ENCODE measurements at regions not wholly inside any gene's neighbourhood (a gene's known extent, or its start where the extent isn't known, plus 50 kb on each side); places are given as distances from the start of the nearest gene placed in this dataset.

- no peaks in the 10 kb centered on the region for H3K9me3 ChIP-seq (ENCODE audit: low read depth, low read length)
- no peak for TF ChIP-seq POLR2AphosphoS5 (IDR thresholded peaks at IDR 0.05; ENCODE audit: borderline replicate concordance, low read depth, low read length)
- TF ChIP-seq FOXP2 (optimal IDR thresholded peaks at IDR 0.05; ENCODE audit: control extremely low read depth, extremely low read length, insufficient read depth), result no peak
- TF ChIP-seq EZH2 (IDR thresholded peaks at IDR 0.05), result no peak
- no peaks in the 10 kb centered on the region for H3K36me3 ChIP-seq (ENCODE audit: insufficient read depth, low read length)
- no peak overlapping the region for H3K27ac ChIP-seq
- no peak for DNase-seq (ENCODE audit: low read depth, low spot score)
- no peak overlapping the region for H3K9ac ChIP-seq (ENCODE audit: insufficient read length)
- H3K4me3 ChIP-seq, result no peak overlapping the region
These were observed 619.7 kb downstream of the PLCL1 start for GRCh38 chr2:198424112-198424511.

- no peak for DNase-seq (ENCODE audit: low read depth, low spot score)
- no peaks in the 10 kb centered on the region for H3K9me3 ChIP-seq (ENCODE audit: low read depth, low read length)
- TF ChIP-seq EZH2 (IDR thresholded peaks at IDR 0.05) (no peak), FOXP2 (optimal IDR thresholded peaks at IDR 0.05; ENCODE audit: control extremely low read depth, extremely low read length, insufficient read depth) (no peak), POLR2AphosphoS5 (IDR thresholded peaks at IDR 0.05; ENCODE audit: borderline replicate concordance, low read depth, low read length) (no peak)
These were observed 613.4 kb downstream of the PLCL1 start for GRCh38 chr2:198417836-198418235.

GRCh38 chr2:198414976-198415375 is 610.6 kb downstream of the PLCL1 start:
- no peak for DNase-seq (ENCODE audit: low read depth, low spot score)
- no peak overlapping the region for H3K27ac ChIP-seq
- TF ChIP-seq POLR2AphosphoS5 (IDR thresholded peaks at IDR 0.05; ENCODE audit: borderline replicate concordance, low read depth, low read length) (no peak), FOXP2 (optimal IDR thresholded peaks at IDR 0.05; ENCODE audit: control extremely low read depth, extremely low read length, insufficient read depth) (no peak), EZH2 (IDR thresholded peaks at IDR 0.05) (no peak)
- H3K4me3 ChIP-seq, result no peak overlapping the region
- no peaks in the 10 kb centered on the region for H3K9me3 ChIP-seq (ENCODE audit: low read depth, low read length)
- H3K36me3 ChIP-seq (ENCODE audit: insufficient read depth, low read length), result no peaks in the 10 kb centered on the region
- no peak overlapping the region for H3K9ac ChIP-seq (ENCODE audit: insufficient read length)

More at GRCh38 chr2:198417836-198418235, 613.4 kb downstream of the PLCL1 start:
- Histone ChIP-seq H3K27ac (no peak overlapping the region), H3K36me3 (ENCODE audit: insufficient read depth, low read length) (no peaks in the 10 kb centered on the region), H3K9ac (ENCODE audit: insufficient read length) (no peak overlapping the region), H3K4me3 (no peak overlapping the region)

DNA sequence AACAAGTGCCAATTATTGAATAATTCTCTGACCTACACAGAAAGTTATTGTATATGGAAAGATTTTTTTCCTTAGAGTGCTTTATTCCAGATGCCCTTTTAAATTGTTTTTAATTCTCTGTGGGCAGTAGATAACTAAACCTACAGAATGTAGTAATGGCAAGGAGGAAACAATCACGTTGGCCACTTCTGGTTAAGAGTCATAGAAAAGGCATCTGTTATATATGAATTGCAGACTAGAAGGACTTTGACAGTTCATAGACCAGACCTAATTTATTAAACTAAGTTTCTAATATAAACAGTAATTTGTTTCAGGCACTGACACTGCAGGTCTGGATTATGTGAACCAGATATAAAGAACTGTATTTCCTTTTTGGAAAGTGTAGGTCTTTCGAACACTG is 607.5 kb downstream of the PLCL1 start:
- DNase-seq (ENCODE audit: low read depth, low spot score), result no peak
- no peak overlapping the region for H3K27ac ChIP-seq
- H3K36me3 ChIP-seq (ENCODE audit: insufficient read depth, low read length), result no peaks in the 10 kb centered on the region
- H3K9ac ChIP-seq (ENCODE audit: insufficient read length), result no peak overlapping the region
- H3K4me3 ChIP-seq, result no peak overlapping the region
- no peaks in the 10 kb centered on the region for H3K9me3 ChIP-seq (ENCODE audit: low read depth, low read length)
- TF ChIP-seq POLR2AphosphoS5 (IDR thresholded peaks at IDR 0.05; ENCODE audit: borderline replicate concordance, low read depth, low read length) (no peak), EZH2 (IDR thresholded peaks at IDR 0.05) (no peak), FOXP2 (optimal IDR thresholded peaks at IDR 0.05; ENCODE audit: control extremely low read depth, extremely low read length, insufficient read depth) (no peak)

GRCh38 chr2:198408171-198408570 is 603.8 kb downstream of the PLCL1 start:
- Histone ChIP-seq H3K9me3 (ENCODE audit: low read depth, low read length) (no peaks in the 10 kb centered on the region), H3K9ac (ENCODE audit: insufficient read length) (no peak overlapping the region), H3K36me3 (ENCODE audit: insufficient read depth, low read length) (no peaks in the 10 kb centered on the region), H3K27ac (no peak overlapping the region), H3K4me3 (no peak overlapping the region)
- no peak for DNase-seq (ENCODE audit: low read depth, low spot score)
- TF ChIP-seq POLR2AphosphoS5 (IDR thresholded peaks at IDR 0.05; ENCODE audit: borderline replicate concordance, low read depth, low read length) (no peak), FOXP2 (optimal IDR thresholded peaks at IDR 0.05; ENCODE audit: control extremely low read depth, extremely low read length, insufficient read depth) (no peak), EZH2 (IDR thresholded peaks at IDR 0.05) (no peak)

DNA sequence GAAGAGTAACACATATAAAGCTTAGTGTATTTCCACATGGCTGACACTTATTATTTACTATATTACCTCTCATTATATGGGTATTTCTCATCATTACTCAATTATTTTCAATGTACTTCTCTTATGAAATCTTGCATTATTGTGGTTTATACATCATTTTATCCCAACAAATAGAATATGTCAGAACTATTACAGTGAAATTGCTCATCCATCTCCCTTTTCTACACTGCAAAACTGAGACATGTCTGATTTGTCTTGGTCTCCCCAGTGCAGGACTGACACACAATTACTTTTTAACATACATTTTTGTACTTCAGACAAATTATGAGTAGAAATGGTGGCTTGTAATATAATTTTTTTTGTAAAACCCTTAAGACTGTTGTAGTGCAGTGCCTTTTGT is 600.9 kb downstream of the PLCL1 start:
- H3K4me3 ChIP-seq, result no peak overlapping the region
- no peaks in the 10 kb centered on the region for H3K9me3 ChIP-seq (ENCODE audit: low read depth, low read length)
- DNase-seq (ENCODE audit: low read depth, low spot score), result no peak
- H3K36me3 ChIP-seq (ENCODE audit: insufficient read depth, low read length), result no peaks in the 10 kb centered on the region
- TF ChIP-seq EZH2 (IDR thresholded peaks at IDR 0.05) (no peak), POLR2AphosphoS5 (IDR thresholded peaks at IDR 0.05; ENCODE audit: borderline replicate concordance, low read depth, low read length) (no peak), FOXP2 (optimal IDR thresholded peaks at IDR 0.05; ENCODE audit: control extremely low read depth, extremely low read length, insufficient read depth) (no peak)
- H3K27ac ChIP-seq, result no peak overlapping the region
- H3K9ac ChIP-seq (ENCODE audit: insufficient read length), result no peak overlapping the region

DNA sequence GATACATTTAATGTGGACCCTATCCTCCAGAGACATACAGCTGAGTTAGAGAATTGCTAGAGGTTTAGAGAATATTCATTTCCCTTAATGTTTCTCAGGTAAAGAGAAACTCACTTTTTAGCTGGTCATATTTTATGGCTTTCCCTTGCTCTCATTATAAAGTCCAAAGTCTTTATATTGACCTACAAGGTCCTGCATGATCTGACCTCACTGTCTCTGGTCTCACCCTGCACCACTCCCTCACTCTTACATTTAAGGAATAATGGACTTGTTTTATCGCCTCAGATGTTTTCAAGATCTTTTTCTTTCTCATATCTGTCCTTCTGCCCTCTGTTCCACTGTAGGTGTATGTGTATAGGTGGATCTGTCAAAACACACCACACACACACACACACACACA is 597.3 kb downstream of the PLCL1 start:
- no peak for TF ChIP-seq FOXP2 (optimal IDR thresholded peaks at IDR 0.05; ENCODE audit: control extremely low read depth, extremely low read length, insufficient read depth)
- no peak for TF ChIP-seq POLR2AphosphoS5 (IDR thresholded peaks at IDR 0.05; ENCODE audit: borderline replicate concordance, low read depth, low read length)
- TF ChIP-seq EZH2 (IDR thresholded peaks at IDR 0.05), result no peak
- H3K27ac ChIP-seq, result no peak overlapping the region
- no peak overlapping the region for H3K9ac ChIP-seq (ENCODE audit: insufficient read length)
- H3K36me3 ChIP-seq (ENCODE audit: insufficient read depth, low read length), result no peaks in the 10 kb centered on the region
- no peaks in the 10 kb centered on the region for H3K9me3 ChIP-seq (ENCODE audit: low read depth, low read length)
- no peak overlapping the region for H3K4me3 ChIP-seq
- DNase-seq (ENCODE audit: low read depth, low spot score), result no peak

DNA sequence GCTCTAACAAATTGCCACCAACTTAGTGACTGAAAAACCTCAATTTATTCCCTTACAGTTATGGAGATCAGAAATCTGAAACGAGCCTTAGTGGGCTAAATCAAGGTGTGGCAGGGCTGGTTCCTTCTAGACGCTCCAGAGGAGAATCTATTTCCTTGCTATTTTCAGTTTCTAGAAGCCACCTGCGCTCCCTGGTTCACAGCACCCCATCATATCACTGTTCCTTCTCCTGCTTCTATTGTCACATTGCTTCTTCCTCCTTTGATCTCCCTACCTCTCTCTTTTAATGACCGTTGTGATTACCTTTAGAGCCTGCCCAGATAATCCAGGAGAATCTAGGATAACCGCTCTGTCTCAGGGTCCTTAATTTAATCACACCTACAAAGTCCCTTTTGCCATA is 596.6 kb downstream of the PLCL1 start:
- H3K9ac ChIP-seq (ENCODE audit: insufficient read length), result no peak overlapping the region
- no peaks in the 10 kb centered on the region for H3K9me3 ChIP-seq (ENCODE audit: low read depth, low read length)
- H3K4me3 ChIP-seq, result no peak overlapping the region
- TF ChIP-seq EZH2 (IDR thresholded peaks at IDR 0.05) (no peak), POLR2AphosphoS5 (IDR thresholded peaks at IDR 0.05; ENCODE audit: borderline replicate concordance, low read depth, low read length) (no peak), FOXP2 (optimal IDR thresholded peaks at IDR 0.05; ENCODE audit: control extremely low read depth, extremely low read length, insufficient read depth) (no peak)
- no peak overlapping the region for H3K27ac ChIP-seq
- no peak for DNase-seq (ENCODE audit: low read depth, low spot score)
- H3K36me3 ChIP-seq (ENCODE audit: insufficient read depth, low read length), result no peaks in the 10 kb centered on the region

GRCh38 chr2:198394208-198394607 is 589.8 kb downstream of the PLCL1 start:
- Histone ChIP-seq H3K4me3 (no peak overlapping the region), H3K27ac (no peak overlapping the region), H3K36me3 (ENCODE audit: insufficient read depth, low read length) (no peaks in the 10 kb centered on the region), H3K9me3 (ENCODE audit: low read depth, low read length) (no peaks in the 10 kb centered on the region), H3K9ac (ENCODE audit: insufficient read length) (no peak overlapping the region)
- DNase-seq (ENCODE audit: low read depth, low spot score), result no peak
- TF ChIP-seq POLR2AphosphoS5 (IDR thresholded peaks at IDR 0.05; ENCODE audit: borderline replicate concordance, low read depth, low read length), result no peak
- no peak for TF ChIP-seq EZH2 (IDR thresholded peaks at IDR 0.05)
- TF ChIP-seq FOXP2 (optimal IDR thresholded peaks at IDR 0.05; ENCODE audit: control extremely low read depth, extremely low read length, insufficient read depth), result no peak
